ENCODE measurements at regions not wholly inside any gene's neighbourhood (a gene's known extent, or its start where the extent isn't known, plus 50 kb on each side); places are given as distances from the start of the nearest gene placed in this dataset.

- TF ChIP-seq CTCF (conservative IDR thresholded peaks at IDR 0.05; ENCODE audit: low read length), result no peak
- TF ChIP-seq EZH2phosphoT487 (IDR thresholded peaks at IDR 0.05; ENCODE audit: borderline replicate concordance), result no peak
Measured at GRCh38 chr2:4499316-4500030, 796.1 kb downstream of the DCDC2C start.
